Natural killer cell (primary cell): ENCODE measurements at regions not wholly inside any gene's neighbourhood (a gene's known extent, or its start where the extent isn't known, plus 50 kb on each side); places are given as distances from the start of the nearest gene placed in this dataset.

Source experiments
- ATAC-seq, 3 donors: fragments of 150-1000 bp in 2 of 3; fragments of 200-7000 bp in 1 of 3; cut with Tn5 transposase; 1 replicate in 1 of 3; 2 replicates in 2 of 3; pipeline ENCODE4 v1.10.0; 2021; ENCODE audit warnings: mild to moderate bottlenecking in 2 of 3, moderate library complexity in 2 of 3
- DNase-seq, 2 donors: peaks; one replicate each; pipeline versions ENCODE4 v3.0.0 to v3.0.0-alpha.2; 2013 to 2021; ENCODE audit warnings: mixed read lengths in 1 of 2
- H3K27ac ChIP-seq: one replicate; pipeline ENCODE4 v1.5.1; 2013; ENCODE audit warnings: mild to moderate bottlenecking, low read length
- H3K27me3 ChIP-seq: one replicate; pipeline ENCODE4 v1.6.1; 2013; ENCODE audit warnings: low read length; ENCODE audit not compliant: control insufficient read depth, insufficient read depth
- H3K36me3 ChIP-seq: one replicate; pipeline ENCODE4 v1.6.1; 2013; ENCODE audit warnings: low read length; ENCODE audit not compliant: control insufficient read depth, insufficient read depth
- H3K4me1 ChIP-seq: one replicate; pipeline ENCODE4 v1.6.1; 2013; ENCODE audit warnings: low read length; ENCODE audit not compliant: control insufficient read depth, insufficient read depth
- H3K4me3 ChIP-seq: one replicate; pipeline ENCODE4 v1.5.1; 2013; ENCODE audit warnings: low read length
- H3K9me3 ChIP-seq: one replicate; pipeline ENCODE4 v1.6.1; 2013; ENCODE audit warnings: low read length; ENCODE audit not compliant: control insufficient read depth, insufficient read depth
- H3K27ac Mint-ChIP-seq, 2 donors: one replicate each; pipeline ENCODE4 v1.8.0; 2022; ENCODE audit warnings: mild to moderate bottlenecking in 2 of 2, mixed read lengths in 2 of 2, moderate library complexity in 1 of 2
- H3K27me3 Mint-ChIP-seq, 2 donors: one replicate each; pipeline ENCODE4 v1.8.0; 2022; ENCODE audit warnings: low read depth in 2 of 2, mixed read lengths in 2 of 2
- H3K36me3 Mint-ChIP-seq: one replicate; pipeline ENCODE4 v1.8.0; 2022; ENCODE audit warnings: mixed read lengths
- H3K4me1 Mint-ChIP-seq, 2 donors: one replicate each; pipeline ENCODE4 v1.8.0; 2022; ENCODE audit warnings: mixed read lengths in 2 of 2
- H3K4me3 Mint-ChIP-seq: one replicate; pipeline ENCODE4 v1.8.0; 2022; ENCODE audit warnings: mild to moderate bottlenecking, moderate library complexity, mixed read lengths
- H3K9me3 Mint-ChIP-seq, 2 donors: one replicate each; pipeline ENCODE4 v1.8.0; 2022; ENCODE audit warnings: mixed read lengths in 2 of 2
- CTCF ChIP-seq: fragments of 200-600 bp; IDR thresholded peaks from one replicate; pipeline ENCODE4 v1.8.0; 2022; ENCODE audit warnings: antibody characterized with exemption
- WGBS: methylation state at CpG from one replicate; pipeline ENCODE4 v1.1.7; 2013; ENCODE audit warnings: missing lambda C conversion rate; ENCODE audit not compliant: insufficient coverage; 5-methylcytosine and 5-hydroxymethylcytosine counted together
- intact Hi-C: fragments of 100-400 bp; cut with micrococcal nuclease; formaldehyde crosslinking; loops from one replicate; pipeline ENCODE4 v1.14.2; 2022

GRCh38 chr4:52370576-52370975 is 288.5 kb downstream of the USP46 start:
- Mint-ChIP-seq H3K4me1 (no peaks in the 10 kb centered on the region), H3K9me3 (no peaks in the 10 kb centered on the region), H3K27me3 (no peaks in the 10 kb centered on the region), H3K4me3 (no peak overlapping the region), H3K27ac (no peak overlapping the region), H3K36me3 (no peaks in the 10 kb centered on the region)
- Histone ChIP-seq H3K4me3 (no peak overlapping the region), H3K9me3 (no peaks in the 10 kb centered on the region), H3K4me1 (no peaks in the 10 kb centered on the region), H3K36me3 (no peaks in the 10 kb centered on the region), H3K27ac (no peak overlapping the region), H3K27me3 (no peaks in the 10 kb centered on the region)
- 90% methylated on average over 5 of the region's 5 CpGs for WGBS
- ATAC-seq (no peak), DNase-seq (no peak)
- TF ChIP-seq CTCF, result no peak
- intact Hi-C loops, result loop anchor here (10.0 kb wide), 1 partner anchor 294 kb away; no protein-coding TSS in a partner anchor

DNA sequence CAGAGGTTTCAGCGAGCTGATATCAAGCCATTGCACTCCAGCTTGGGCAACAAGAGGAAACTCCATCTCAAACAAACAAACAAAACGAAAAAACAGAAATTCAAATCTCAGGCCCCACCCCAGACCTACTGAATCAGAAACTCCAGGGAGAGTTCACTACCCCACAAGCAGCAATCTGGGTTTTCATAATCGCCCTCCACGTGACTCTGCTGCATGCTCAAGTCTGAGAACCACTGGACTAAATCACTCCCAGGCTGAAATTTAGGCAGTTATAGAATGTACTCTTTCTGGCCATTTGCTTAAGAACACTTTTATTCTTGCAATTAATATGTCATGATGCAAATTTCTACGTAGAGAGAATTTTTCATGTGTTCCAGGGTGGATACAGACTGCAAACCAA is 287.3 kb downstream of the USP46 start:
- Histone ChIP-seq H3K27ac (no peak overlapping the region), H3K4me1 (no peaks in the 10 kb centered on the region), H3K4me3 (no peak overlapping the region), H3K9me3 (no peaks in the 10 kb centered on the region), H3K27me3 (no peaks in the 10 kb centered on the region), H3K36me3 (no peaks in the 10 kb centered on the region)
- H3K27me3 Mint-ChIP-seq, result no peaks in the 10 kb centered on the region
- intact Hi-C loops, result loop anchor here (10.0 kb wide), 1 partner anchor 293 kb away; no protein-coding TSS in a partner anchor
- no peak for DNase-seq
- H3K4me1 Mint-ChIP-seq, result no peaks in the 10 kb centered on the region
- ATAC-seq, result no peak
- no peaks in the 10 kb centered on the region for H3K36me3 Mint-ChIP-seq
- no peak overlapping the region for H3K27ac Mint-ChIP-seq
- H3K4me3 Mint-ChIP-seq, result no peak overlapping the region
- 84% methylated on average over 5 of the region's 5 CpGs for WGBS
- no peak for TF ChIP-seq CTCF
- H3K9me3 Mint-ChIP-seq, result no peaks in the 10 kb centered on the region

- ATAC-seq (no peak), DNase-seq (no peak)
- no peaks in the 10 kb centered on the region for H3K9me3 ChIP-seq
- TF ChIP-seq CTCF, result no peak
- no peak overlapping the region for H3K27ac ChIP-seq
- Mint-ChIP-seq H3K27me3 (no peaks in the 10 kb centered on the region), H3K4me1 (no peaks in the 10 kb centered on the region), H3K4me3 (no peak overlapping the region), H3K27ac (no peak overlapping the region), H3K9me3 (no peaks in the 10 kb centered on the region), H3K36me3 (no peaks in the 10 kb centered on the region)
- no peaks in the 10 kb centered on the region for H3K27me3 ChIP-seq
- intact Hi-C loops, result loop anchor here (10.0 kb wide), 1 partner anchor 293 kb away; no protein-coding TSS in a partner anchor
- no peak overlapping the region for H3K4me3 ChIP-seq
- H3K36me3 ChIP-seq, result no peaks in the 10 kb centered on the region
- H3K4me1 ChIP-seq, result no peaks in the 10 kb centered on the region
Observed at GRCh38 chr4:52372269-52372668, 286.8 kb downstream of the USP46 start.

DNA sequence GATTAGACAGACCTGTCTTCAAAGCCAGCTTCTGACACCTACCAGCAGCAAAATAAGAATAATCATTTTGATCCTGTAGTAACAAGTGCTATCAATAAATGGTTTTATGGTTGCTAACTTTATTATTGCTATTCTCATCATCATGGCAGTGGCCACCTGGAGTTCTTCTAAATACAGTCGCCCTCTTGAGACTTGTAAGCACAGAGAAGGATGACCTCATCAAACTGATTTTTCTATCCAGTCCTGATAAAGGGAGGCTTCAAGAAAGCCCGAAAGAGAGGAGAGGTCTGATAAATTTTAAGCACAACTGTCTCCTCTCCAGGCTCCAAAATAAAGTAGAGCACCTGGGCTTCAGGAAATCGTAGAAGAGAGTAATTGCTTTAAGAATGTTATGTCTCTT is 286.4 kb downstream of the USP46 start:
- Mint-ChIP-seq H3K4me3 (no peak overlapping the region), H3K36me3 (no peaks in the 10 kb centered on the region), H3K4me1 (no peaks in the 10 kb centered on the region), H3K9me3 (no peaks in the 10 kb centered on the region), H3K27ac (no peak overlapping the region), H3K27me3 (no peaks in the 10 kb centered on the region)
- Histone ChIP-seq H3K4me1 (no peaks in the 10 kb centered on the region), H3K27me3 (no peaks in the 10 kb centered on the region), H3K36me3 (no peaks in the 10 kb centered on the region), H3K4me3 (no peak overlapping the region), H3K27ac (no peak overlapping the region), H3K9me3 (no peaks in the 10 kb centered on the region)
- intact Hi-C loops, result loop anchor here (10.0 kb wide), 1 partner anchor 292 kb away; no protein-coding TSS in a partner anchor
- 76% methylated on average over 3 of the region's 3 CpGs for WGBS
- ATAC-seq (no peak), DNase-seq (no peak)
- TF ChIP-seq CTCF, result no peak
